ENCODE measurements at regions not wholly inside any gene's neighbourhood (a gene's known extent, or its start where the extent isn't known, plus 50 kb on each side); places are given as distances from the start of the nearest gene placed in this dataset.

DNA sequence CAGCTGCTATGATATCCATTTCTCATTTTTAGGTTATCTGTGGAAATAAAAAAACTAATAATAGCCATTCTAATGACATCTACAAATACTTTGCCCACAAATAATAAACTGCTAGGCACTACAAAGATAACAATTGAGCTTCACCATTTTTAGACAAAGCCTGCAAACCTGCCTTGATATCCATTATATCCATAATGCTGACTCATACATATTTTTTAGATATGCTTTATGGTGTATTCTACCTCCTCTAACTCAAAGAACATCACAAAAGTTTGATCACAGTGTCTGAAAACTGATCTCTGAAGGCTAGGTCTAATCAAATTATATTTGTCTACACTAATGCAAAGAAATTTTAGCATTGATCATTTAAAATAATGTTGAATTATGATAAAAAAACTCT, 138.4 kb downstream of the HNMT start:
- no peak overlapping the region for H3K4me3 ChIP-seq (ENCODE audit: low read depth, low read length)
- DNase-seq (ENCODE audit: low read depth) = no peak

DNA sequence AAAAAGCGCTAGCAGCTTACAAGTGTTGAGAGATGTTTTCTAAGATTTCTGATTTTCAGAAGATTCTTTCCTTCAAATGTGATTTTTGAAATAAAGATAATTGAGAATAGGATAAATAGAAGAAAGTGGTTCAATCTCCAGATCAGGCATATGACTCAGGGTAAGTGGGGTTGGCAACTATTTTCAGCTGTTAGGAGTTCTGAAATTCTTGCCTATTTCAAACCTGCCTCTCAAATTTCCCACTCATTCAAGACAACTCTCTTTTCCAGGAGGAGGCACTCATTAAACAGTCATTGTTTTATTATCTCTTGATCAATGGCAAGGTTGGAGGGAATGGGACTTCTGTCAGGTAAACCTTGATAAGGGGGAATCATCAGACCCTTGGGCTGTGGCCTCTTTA, 138.9 kb downstream of the HNMT start:
- DNase-seq (ENCODE audit: low read depth) = no peak

GRCh38 chr2:138104071-138104470, 139.8 kb downstream of the HNMT start:
- DNase-seq (ENCODE audit: low read depth) = no peak

More for the DNA sequence above, 138.9 kb downstream of the HNMT start:
- H3K4me3 ChIP-seq (ENCODE audit: low read depth, low read length) = no peak overlapping the region

GRCh38 chr2:138105358-138105757, 141.1 kb downstream of the HNMT start:
- DNase-seq (ENCODE audit: low read depth) = no peak
- H3K4me3 ChIP-seq (ENCODE audit: low read depth, low read length) = no peak overlapping the region

More at GRCh38 chr2:138104071-138104470, 139.8 kb downstream of the HNMT start:
- H3K4me3 ChIP-seq (ENCODE audit: low read depth, low read length) = no peak overlapping the region

GRCh38 chr2:138106606-138107005, 142.3 kb downstream of the HNMT start:
- DNase-seq (ENCODE audit: low read depth) = no peak
- H3K4me3 ChIP-seq (ENCODE audit: low read depth, low read length) = no peak overlapping the region

DNA sequence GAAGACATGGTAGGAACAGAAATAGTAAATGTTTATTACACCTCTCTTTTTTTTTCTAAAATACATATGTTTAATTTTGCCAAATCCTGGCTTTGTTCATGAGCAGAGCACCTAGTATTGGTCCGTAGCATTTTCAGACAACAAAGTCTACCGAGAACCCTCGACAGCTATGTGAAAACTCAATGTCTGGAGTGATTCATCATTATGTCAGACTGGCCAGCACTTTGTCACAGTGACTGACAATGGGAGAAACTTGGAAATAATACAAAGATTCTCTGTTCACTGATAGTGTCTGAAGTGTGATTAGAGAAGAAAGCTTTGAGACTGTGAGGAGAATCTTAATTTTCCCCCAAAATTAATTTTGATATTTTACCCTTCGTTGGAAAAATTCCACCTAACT, 143.0 kb downstream of the HNMT start:
- H3K4me3 ChIP-seq (ENCODE audit: low read depth, low read length) = no peak overlapping the region
- DNase-seq (ENCODE audit: low read depth) = no peak

- no peak overlapping the region for H3K4me3 ChIP-seq (ENCODE audit: low read depth, low read length)
These were observed 146.3 kb downstream of the HNMT start for GRCh38 chr2:138110453-138111083.

GRCh38 chr2:138112536-138112935, 148.3 kb downstream of the HNMT start:
- DNase-seq (ENCODE audit: low read depth) = no peak
- no peak overlapping the region for H3K4me3 ChIP-seq (ENCODE audit: low read depth, low read length)

More at GRCh38 chr2:138110453-138111083, 146.3 kb downstream of the HNMT start:
- no peak for DNase-seq (ENCODE audit: low read depth)

GRCh38 chr2:138113871-138114525, 149.7 kb downstream of the HNMT start:
- H3K4me3 ChIP-seq (ENCODE audit: low read depth, low read length) = no peak overlapping the region
- no peak for DNase-seq (ENCODE audit: low read depth)

DNA sequence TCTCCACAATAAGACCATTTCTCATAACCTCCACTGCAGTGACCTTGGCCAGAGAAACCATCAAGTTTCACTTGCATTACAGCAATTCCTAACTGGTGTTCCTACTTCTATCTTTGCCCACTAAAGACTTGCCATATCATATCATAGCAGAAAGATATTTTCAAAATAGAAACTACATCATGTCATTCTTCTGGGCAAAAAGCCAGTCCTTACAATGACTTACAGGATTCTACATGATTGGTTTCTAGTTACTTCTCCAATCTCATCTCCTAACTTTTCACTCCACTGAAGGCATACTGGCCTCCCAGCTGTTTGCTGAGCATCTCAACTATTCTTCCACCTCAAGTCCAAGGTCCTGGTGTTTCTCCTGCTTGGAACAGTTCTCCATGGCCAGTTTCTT, 151.4 kb downstream of the HNMT start:
- no peak for DNase-seq (ENCODE audit: low read depth)
- H3K4me3 ChIP-seq (ENCODE audit: low read depth, low read length) = no peak overlapping the region

- no peak overlapping the region for H3K4me3 ChIP-seq (ENCODE audit: low read depth, low read length)
- DNase-seq (ENCODE audit: low read depth) = no peak
These were observed 152.2 kb downstream of the HNMT start for GRCh38 chr2:138116456-138116855.

GRCh38 chr2:138121666-138122661, 157.7 kb downstream of the HNMT start:
- DNase-seq (ENCODE audit: low read depth) = no peak

GRCh38 chr2:138122891-138123290, 158.6 kb downstream of the HNMT start:
- no peak overlapping the region for H3K4me3 ChIP-seq (ENCODE audit: low read depth, low read length)
- no peak for DNase-seq (ENCODE audit: low read depth)

More at GRCh38 chr2:138121666-138122661, 157.7 kb downstream of the HNMT start:
- no peak overlapping the region for H3K4me3 ChIP-seq (ENCODE audit: low read depth, low read length)

DNA sequence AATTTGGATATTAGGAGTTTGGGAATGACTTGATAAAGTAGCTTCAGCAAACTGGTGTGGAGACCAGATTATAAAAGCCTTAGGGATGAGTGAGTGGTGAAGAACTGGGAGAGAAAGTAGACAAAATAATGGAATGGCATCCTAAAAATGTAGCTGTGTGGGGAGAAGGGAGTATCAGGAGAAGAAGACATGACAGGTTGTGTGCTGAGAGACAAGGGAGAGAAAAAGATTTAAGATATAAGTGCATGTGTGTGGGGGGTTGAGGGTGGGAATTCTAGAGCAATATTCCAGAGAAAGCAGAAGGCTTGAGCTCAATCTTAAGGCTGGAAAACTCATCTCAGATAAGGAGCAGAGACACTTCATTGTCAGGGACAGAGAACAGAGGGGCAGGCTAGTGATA, 159.5 kb downstream of the HNMT start:
- no peak overlapping the region for H3K4me3 ChIP-seq (ENCODE audit: low read depth, low read length)
- DNase-seq (ENCODE audit: low read depth) = no peak

DNA sequence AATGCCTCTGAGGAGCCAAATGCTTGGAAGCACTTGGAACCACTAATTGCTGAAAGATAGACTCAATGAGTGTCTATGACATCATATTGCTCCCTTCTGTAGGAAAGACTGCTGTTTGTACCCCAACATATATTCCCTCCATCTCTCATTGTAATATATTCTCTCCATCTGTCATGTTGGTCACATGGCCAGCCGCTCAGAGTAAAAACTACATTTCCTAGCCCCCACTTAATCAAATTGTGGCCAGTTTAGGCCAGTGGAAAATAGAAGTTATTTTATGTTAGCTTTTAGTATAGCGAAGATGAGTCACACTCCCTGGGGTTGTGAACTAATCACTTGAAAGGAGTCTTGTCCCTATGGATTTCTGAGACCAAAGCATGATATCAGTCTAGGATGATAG, 160.2 kb downstream of the HNMT start:
- no peak for DNase-seq (ENCODE audit: low read depth)
- H3K4me3 ChIP-seq (ENCODE audit: low read depth, low read length) = no peak overlapping the region

DNA sequence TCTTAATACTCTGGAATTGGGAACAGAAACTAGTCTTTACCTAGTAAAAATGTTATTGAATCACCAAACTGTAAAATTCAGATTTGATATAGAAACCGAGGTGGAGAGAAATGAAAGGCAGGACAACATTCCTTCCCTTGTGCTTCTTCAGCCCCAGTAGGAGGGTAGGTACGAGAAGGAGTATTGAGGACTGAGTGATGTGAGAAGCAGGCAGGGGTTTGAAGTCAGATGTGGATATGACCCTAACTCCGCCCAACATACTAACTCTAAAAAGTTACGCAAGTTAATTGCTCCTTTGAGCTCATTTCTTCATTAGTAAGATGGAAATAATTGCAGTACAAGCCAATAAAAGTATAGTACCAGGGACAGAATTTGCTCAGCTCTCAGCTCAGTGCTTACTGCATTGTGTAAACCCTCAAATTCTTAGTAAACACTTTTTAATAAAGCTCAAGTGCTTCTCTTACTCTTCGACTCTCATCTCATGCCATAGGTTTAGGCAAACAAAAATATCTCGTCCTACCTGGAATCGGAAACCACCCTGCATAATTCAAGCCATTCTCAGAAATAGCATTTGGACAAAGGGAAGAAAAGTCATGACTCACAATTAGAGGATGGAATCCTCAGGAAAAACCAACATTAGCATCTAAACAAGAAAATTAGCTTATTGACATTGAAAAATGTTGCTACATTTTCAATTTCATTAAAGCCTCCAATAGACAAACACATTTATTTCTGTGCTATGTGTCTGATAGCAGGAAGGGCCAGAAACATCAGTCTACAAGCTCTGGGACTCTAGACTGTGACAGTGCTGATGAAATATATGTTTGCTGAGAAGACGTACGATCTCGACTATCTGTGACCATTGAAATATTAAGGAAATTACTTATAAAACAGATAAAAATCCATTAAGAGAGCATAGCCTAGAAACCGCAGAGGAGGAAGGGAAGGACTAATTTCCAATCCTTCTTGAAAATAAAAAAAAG, 161.3 kb downstream of the HNMT start:
- H3K4me3 ChIP-seq (ENCODE audit: low read depth, low read length) = no peak overlapping the region
- no peak for DNase-seq (ENCODE audit: low read depth)

GRCh38 chr2:138132108-138132507, 167.8 kb downstream of the HNMT start:
- DNase-seq (ENCODE audit: low read depth) = no peak
- no peak overlapping the region for H3K4me3 ChIP-seq (ENCODE audit: low read depth, low read length)

DNA sequence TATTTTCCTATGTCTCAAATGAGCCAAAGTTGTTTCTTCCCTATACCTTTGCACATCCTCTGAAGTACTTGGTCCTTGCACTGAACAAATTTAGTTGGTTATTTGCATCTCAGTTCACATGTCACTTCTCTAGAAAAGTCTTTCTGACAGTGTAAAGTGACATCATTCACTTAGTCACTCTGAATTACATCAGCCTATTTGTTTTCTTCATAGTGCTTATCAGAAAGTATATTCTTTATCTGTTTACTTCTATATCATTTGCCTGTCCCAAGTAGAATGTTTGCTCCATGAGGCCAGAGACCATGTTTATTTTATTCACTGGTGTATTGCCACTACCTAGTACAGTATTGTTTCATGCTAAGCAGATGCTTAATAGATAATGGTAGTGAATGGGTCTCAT, 173.7 kb downstream of the HNMT start:
- no peak for DNase-seq (ENCODE audit: low read depth)
- no peak overlapping the region for H3K4me3 ChIP-seq (ENCODE audit: low read depth, low read length)

DNA sequence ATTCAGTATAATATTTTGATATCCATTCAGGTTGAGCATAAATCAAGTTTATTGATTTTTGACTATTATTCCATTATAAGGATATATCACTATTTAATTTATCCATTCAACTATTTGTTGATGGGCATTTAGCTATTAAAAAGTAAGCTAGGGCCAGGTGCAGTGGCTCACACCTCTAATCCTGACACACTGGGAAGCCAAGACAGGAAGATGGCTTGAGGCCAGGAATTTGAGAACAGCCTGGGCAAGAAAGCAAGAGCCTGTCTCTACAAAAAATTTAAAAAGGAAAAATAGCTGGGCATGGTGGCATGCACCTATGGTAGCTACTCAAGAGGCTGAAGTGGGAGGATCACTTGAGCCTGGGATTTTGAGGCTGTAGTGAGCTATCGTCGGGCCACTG, 183.5 kb downstream of the HNMT start:
- no peak overlapping the region for H3K4me3 ChIP-seq (ENCODE audit: low read depth, low read length)
- no peak for DNase-seq (ENCODE audit: low read depth)
